GM12878 (cell line): ENCODE measurements at regions not wholly inside any gene's neighbourhood (a gene's known extent, or its start where the extent isn't known, plus 50 kb on each side); places are given as distances from the start of the nearest gene placed in this dataset.
A peak's percentile ranks its signal among the peaks of the same experiment; 100 is the strongest.

Experiments used
- ATAC-seq: fragments of 200-7000 bp; cut with Tn5 transposase; 3 replicates; pipeline ENCODE4 v1.9.1; 2020; ENCODE audit warnings: mild to moderate bottlenecking, moderate library complexity
- BruUV-seq: library from RNA; stranded (reverse); fragments of 400-500 nt; replicated peaks from 2 replicates; lab custom pipeline; 2021; lab: Mats Ljungman, UMichigan
- CTCF ChIA-PET: fragments of 300-600 bp; sonication (Branson Sonifier 250); formaldehyde crosslinking; extraction: SDS; loops from one replicate; lab custom pipeline; 2021; ENCODE audit warnings: inconsistent platforms; lab: Yijun Ruan, JAX
- POLR2A ChIA-PET: fragments of 350-600 bp; formaldehyde crosslinking; extraction: SDS; loops from one replicate; lab custom pipeline; 2021; ENCODE audit warnings: inconsistent platforms; lab: Charles Lee
- RAD21 ChIA-PET: fragments of 300-600 bp; sonication (Branson Sonifier 250); formaldehyde crosslinking; loops from one replicate; lab custom pipeline; 2023; ENCODE audit warnings: antibody characterized with exemption; ENCODE audit not compliant: unreplicated experiment; lab: Charles Lee
- SMC1A ChIA-PET: fragments of 300-600 bp; sonication (Branson Sonifier 250); formaldehyde crosslinking; loops from one replicate; lab custom pipeline; 2023; ENCODE audit not compliant: unreplicated experiment, uncharacterized antibody; lab: Charles Lee
- DNase-seq: peaks from one replicate; pipeline ENCODE4 v3.0.0-alpha.2; 2011; ENCODE audit warnings: low read depth, low spot score
- FAIRE-seq: peaks from 3 replicates; lab custom pipeline; 2011; peaks lifted over from hg19 to GRCh38; lab: Jason Lieb, UNC
- H2AFZ ChIP-seq: 2 replicates; pipeline ENCODE4 v1.6.0; 2011; ENCODE audit warnings: low read depth, low read length, control low read depth; ENCODE audit not compliant: control insufficient read depth
- H3K27ac ChIP-seq: 2 replicates; pipeline ENCODE4 v1.5.1; 2011; ENCODE audit warnings: control low read depth; ENCODE audit not compliant: control insufficient read depth, insufficient read depth
- H3K27me3 ChIP-seq, 2 experiments: replicated peaks in 1 of 2; 2 replicates each; pipeline versions ENCODE4 v1.6.0 to v1.6.1; 2011; ENCODE audit warnings: low read length in 1 of 2; ENCODE audit not compliant: control insufficient read depth in 2 of 2, insufficient read depth in 2 of 2
- H3K36me3 ChIP-seq, 2 experiments: 2 replicates each; pipeline ENCODE4 v1.5.1; 2011; ENCODE audit warnings: low read length in 1 of 2; ENCODE audit not compliant: control insufficient read depth in 2 of 2, insufficient read depth in 2 of 2
- H3K4me1 ChIP-seq: 2 replicates; pipeline ENCODE4 v1.6.1; 2011; ENCODE audit warnings: mild to moderate bottlenecking, low read length, moderate library complexity, mixed read lengths; ENCODE audit not compliant: control insufficient read depth, insufficient read depth
- H3K4me2 ChIP-seq: 2 replicates; pipeline ENCODE4 v1.6.0; 2011; ENCODE audit warnings: control low read depth; ENCODE audit not compliant: control insufficient read depth, insufficient read depth
- H3K4me3 ChIP-seq: fragments of 200-600 bp; sonication (generic); 2 replicates; pipeline ENCODE4 v1.5.1; 2016
- H3K79me2 ChIP-seq: 2 replicates; pipeline ENCODE4 v1.6.0; 2011; ENCODE audit warnings: low read length; ENCODE audit not compliant: control insufficient read depth, insufficient read depth
- H3K9ac ChIP-seq: 2 replicates; pipeline ENCODE4 v1.8.0; 2011; ENCODE audit warnings: low read length, control low read depth, mixed read lengths; ENCODE audit not compliant: control insufficient read depth, insufficient read depth
- H3K9me3 ChIP-seq: replicated peaks from 3 replicates; pipeline ENCODE4 v1.5.1; 2011; ENCODE audit warnings: mild to moderate bottlenecking, low read length; ENCODE audit not compliant: control insufficient read depth, insufficient read depth
- H4K20me1 ChIP-seq: 2 replicates; pipeline ENCODE4 v1.6.0; 2011; ENCODE audit not compliant: control insufficient read depth, insufficient read depth
- CHD4 ChIP-seq: fragments of 200-600 bp; sonication (generic); IDR thresholded peaks from 2 replicates; pipeline ENCODE4 v1.6.1; 2016; ENCODE audit warnings: mild to moderate bottlenecking
- ETV6 ChIP-seq, 2 experiments: fragments of 450-650 bp in 1 of 2; IDR thresholded peaks in 1 of 2; conservative IDR thresholded peaks in 1 of 2; 2 replicates each; pipeline ENCODE4 v1.6.1; 2014; ENCODE audit warnings: antibody characterized with exemption in 1 of 2, borderline replicate concordance in 1 of 2, low read depth in 1 of 2, mild to moderate bottlenecking in 1 of 2, moderate library complexity in 1 of 2
- EZH2 ChIP-seq: IDR thresholded peaks from 2 replicates; pipeline ENCODE4 v1.6.1; 2012; ENCODE audit warnings: low read depth, mild to moderate bottlenecking, control low read depth, inconsistent platforms, low read length, borderline replicate concordance; ENCODE audit not compliant: control insufficient read depth
- MEF2A ChIP-seq: IDR thresholded peaks from 2 replicates; pipeline ENCODE4 v1.6.1; 2011; ENCODE audit warnings: low read depth, mild to moderate bottlenecking, low read length, moderate library complexity; ENCODE audit not compliant: insufficient read depth
- MXI1 ChIP-seq: fragments of 150-350 bp; IDR thresholded peaks from 2 replicates; pipeline ENCODE4 v1.6.1; 2011; ENCODE audit warnings: low read depth, mild to moderate bottlenecking, inconsistent platforms, low read length, improper control_type of control experiment
- NFYB ChIP-seq: IDR thresholded peaks from 2 replicates; pipeline ENCODE4 v1.6.1; 2011; ENCODE audit warnings: low read depth, mild to moderate bottlenecking, low read length, improper control_type of control experiment, moderate library complexity; ENCODE audit not compliant: insufficient read depth
- SRF ChIP-seq, 2 experiments: IDR thresholded peaks; 2 replicates each; pipeline ENCODE4 v1.6.1; 2011; ENCODE audit warnings: low read depth in 2 of 2, low read length in 2 of 2, mild to moderate bottlenecking in 1 of 2, moderate library complexity in 1 of 2
- STAT3 ChIP-seq: IDR thresholded peaks from 2 replicates; pipeline ENCODE4 v1.6.1; 2011; ENCODE audit warnings: low read depth, low read length, improper control_type of control experiment
- SUZ12 ChIP-seq: fragments of 200-600 bp; sonication (generic); IDR thresholded peaks from one replicate; pipeline ENCODE4 v1.6.1; 2018; ENCODE audit warnings: antibody characterized with exemption, mild to moderate bottlenecking; ENCODE audit not compliant: unreplicated experiment
- ZBED1 ChIP-seq: IDR thresholded peaks from 2 replicates; pipeline ENCODE4 v1.6.1; 2016; ENCODE audit warnings: borderline replicate concordance
- WGBS: methylation state at CpG from one replicate; pipeline ENCODE4 v1.1.6; 2016; ENCODE audit warnings: low lambda C conversion rate; ENCODE audit not compliant: insufficient replicate concordance, insufficient coverage; ENCODE audit errors: missing lambda C conversion rate; 5-methylcytosine and 5-hydroxymethylcytosine counted together
- in situ Hi-C: fragments of 300-500 bp; cut with MboI; formaldehyde crosslinking; loops from 9 replicates; pipeline ENCODE4 v1.14.3; 2018; ENCODE audit warnings: mixed read lengths
- intact Hi-C: fragments of 100-400 bp; cut with micrococcal nuclease; formaldehyde crosslinking; loops from one replicate; pipeline ENCODE4 v1.14.2; 2022; ENCODE audit not compliant: unreplicated experiment

GRCh38 chr16:18018376-18018775, 318.2 kb downstream of the NPIPA8 start:
- no peaks in the 10 kb centered on the region; the same call in 1 of the 2 replicates for H3K4me1 ChIP-seq
- WGBS: 44% methylated on average over 4 of the region's 4 CpGs
- RAD21 ChIA-PET: no interaction called here
- in situ Hi-C loops (no loop called here), intact Hi-C loops (no loop called here)
- no peak for ATAC-seq
- DNase-seq: no peak
- H2AFZ ChIP-seq: no peak overlapping the region
- H3K27ac ChIP-seq: no peak overlapping the region
- FAIRE-seq: no peak
- no peaks in the 10 kb centered on the region for H4K20me1 ChIP-seq
- POLR2A ChIA-PET: no interaction called here
- TF ChIP-seq SUZ12: no peak
- TF ChIP-seq, all 136 proteins: peak for 0
- H3K36me3 ChIP-seq: no peaks in the 10 kb centered on the region
- no TSS peak for BruUV-seq
- ChIA-PET SMC1A (no interaction called here), CTCF (no interaction called here)
- no peak overlapping the region for H3K4me2 ChIP-seq
- H3K9ac ChIP-seq: no peak overlapping the region
- no peaks in the 10 kb centered on the region for H3K79me2 ChIP-seq
- H3K9me3 ChIP-seq: peaks cover 2% of the 10 kb centered on the region; the same call in 2 of the 3 replicates
- H3K27me3 ChIP-seq: no peaks in the 10 kb centered on the region
- no peak overlapping the region for H3K4me3 ChIP-seq

GRCh38 chr16:18013863-18014262, 322.7 kb downstream of the NPIPA8 start:
- no peak for FAIRE-seq
- no peaks in the 10 kb centered on the region for H3K36me3 ChIP-seq
- no peak overlapping the region for H3K27ac ChIP-seq
- H3K9me3 ChIP-seq: peaks cover 2% of the 10 kb centered on the region; the same call in 2 of the 3 replicates
- H3K79me2 ChIP-seq: no peaks in the 10 kb centered on the region
- 26% methylated on average over 4 of the region's 4 CpGs for WGBS
- H3K27me3 ChIP-seq: no peaks in the 10 kb centered on the region
- H3K4me3 ChIP-seq: no peak overlapping the region
- SMC1A ChIA-PET: interaction anchor here (1.4 kb wide), 1 partner anchor 9 kb away, joined by 3 read pairs; no protein-coding TSS in a partner anchor
- RAD21 ChIA-PET: no interaction called here
- peak; percentile 48; the same call in 1 of the 2 replicates for TF ChIP-seq NFYB
- TF ChIP-seq SRF (IDR thresholded peaks at IDR 0.05; ENCODE audit: low read depth in 2 of 2, low read length in 2 of 2): peak; percentile 70 to 92
- no peak for TF ChIP-seq STAT3
- no peak for TF ChIP-seq EZH2
- no peak for TF ChIP-seq ZBED1
- TF ChIP-seq CHD4: no peak
- TF ChIP-seq MXI1: no peak
- TF ChIP-seq MEF2A: peak; percentile 75; the same call in 1 of the 2 replicates
- TF ChIP-seq ETV6 (conservative IDR thresholded peaks at IDR 0.05 in 1 of 2, IDR thresholded peaks at IDR 0.05 in 1 of 2; ENCODE audit: borderline replicate concordance in 1 of 2, low read depth in 1 of 2): no peak
- in situ Hi-C loops (no loop called here), intact Hi-C loops (no loop called here)
- CTCF ChIA-PET: no interaction called here
- H4K20me1 ChIP-seq: no peaks in the 10 kb centered on the region
- DNase-seq: peak; percentile 1
- POLR2A ChIA-PET: no interaction called here
- H2AFZ ChIP-seq: no peak overlapping the region; the same call in 1 of the 2 replicates
- H3K4me1 ChIP-seq: no peaks in the 10 kb centered on the region; the same call in 1 of the 2 replicates
- no TSS peak for BruUV-seq
- no peak overlapping the region for H3K9ac ChIP-seq
- no peak overlapping the region for H3K4me2 ChIP-seq
- peak; percentile 40; the same call in 2 of the 3 replicates for ATAC-seq
